HEK293T (cell line): ENCODE measurements at regions not wholly inside any gene's neighbourhood (a gene's known extent, or its start where the extent isn't known, plus 50 kb on each side); places are given as distances from the start of the nearest gene placed in this dataset.

Experiments used
- ARNT ChIP-seq: fragments of 450-650 bp; IDR thresholded peaks from 2 replicates; pipeline ENCODE4 v1.6.1; 2017; ENCODE audit warnings: mild to moderate bottlenecking
- BHLHE40 ChIP-seq: fragments of 450-650 bp; IDR thresholded peaks from 2 replicates; pipeline ENCODE4 v1.6.1; 2016; ENCODE audit warnings: mild to moderate bottlenecking, moderate library complexity, borderline replicate concordance
- ELF4 ChIP-seq: fragments of 450-650 bp; IDR thresholded peaks from 2 replicates; pipeline ENCODE4 v1.6.1; 2017; ENCODE audit warnings: antibody characterized with exemption
- FOXA1 ChIP-seq: fragments of 450-650 bp; IDR thresholded peaks from 2 replicates; pipeline ENCODE4 v1.6.1; 2016; ENCODE audit warnings: mild to moderate bottlenecking
- FOXK2 ChIP-seq: fragments of 450-650 bp; IDR thresholded peaks from 2 replicates; pipeline ENCODE4 v1.6.1; 2016; ENCODE audit warnings: mild to moderate bottlenecking
- FOXM1 ChIP-seq: fragments of 450-650 bp; IDR thresholded peaks from 2 replicates; pipeline ENCODE4 v1.6.1; 2017; ENCODE audit warnings: mild to moderate bottlenecking, borderline replicate concordance
- L3MBTL2 ChIP-seq: fragments of 450-650 bp; conservative IDR thresholded peaks from 2 replicates; pipeline ENCODE4 v1.6.1; 2016; ENCODE audit warnings: mild to moderate bottlenecking
- NFRKB ChIP-seq: fragments of 450-650 bp; IDR thresholded peaks from 2 replicates; pipeline ENCODE4 v1.6.1; 2016; ENCODE audit warnings: mild to moderate bottlenecking, moderate library complexity
- PKNOX1 ChIP-seq: fragments of 450-650 bp; IDR thresholded peaks from 2 replicates; pipeline ENCODE4 v1.6.1; 2016
- SP1 ChIP-seq: fragments of 450-650 bp; IDR thresholded peaks from 2 replicates; pipeline ENCODE4 v1.6.1; 2017
- SUZ12 ChIP-seq: fragments of 450-650 bp; IDR thresholded peaks from 2 replicates; pipeline ENCODE4 v1.6.1; 2016; ENCODE audit warnings: mild to moderate bottlenecking
- TARDBP ChIP-seq: fragments of 450-650 bp; IDR thresholded peaks from 2 replicates; pipeline ENCODE4 v1.6.1; 2016

GRCh38 chr9:119443179-119443578 is 73.9 kb upstream of the BRINP1 start:
- TF ChIP-seq SUZ12 (no peak), PKNOX1 (no peak), NFRKB (no peak), SP1 (no peak), FOXA1 (no peak), L3MBTL2 (no peak), FOXK2 (no peak), TARDBP (no peak), BHLHE40 (no peak), FOXM1 (no peak), ARNT (no peak), ELF4 (no peak)
